ENCODE measurements at regions not wholly inside any gene's neighbourhood (a gene's known extent, or its start where the extent isn't known, plus 50 kb on each side); places are given as distances from the start of the nearest gene placed in this dataset.

DNA sequence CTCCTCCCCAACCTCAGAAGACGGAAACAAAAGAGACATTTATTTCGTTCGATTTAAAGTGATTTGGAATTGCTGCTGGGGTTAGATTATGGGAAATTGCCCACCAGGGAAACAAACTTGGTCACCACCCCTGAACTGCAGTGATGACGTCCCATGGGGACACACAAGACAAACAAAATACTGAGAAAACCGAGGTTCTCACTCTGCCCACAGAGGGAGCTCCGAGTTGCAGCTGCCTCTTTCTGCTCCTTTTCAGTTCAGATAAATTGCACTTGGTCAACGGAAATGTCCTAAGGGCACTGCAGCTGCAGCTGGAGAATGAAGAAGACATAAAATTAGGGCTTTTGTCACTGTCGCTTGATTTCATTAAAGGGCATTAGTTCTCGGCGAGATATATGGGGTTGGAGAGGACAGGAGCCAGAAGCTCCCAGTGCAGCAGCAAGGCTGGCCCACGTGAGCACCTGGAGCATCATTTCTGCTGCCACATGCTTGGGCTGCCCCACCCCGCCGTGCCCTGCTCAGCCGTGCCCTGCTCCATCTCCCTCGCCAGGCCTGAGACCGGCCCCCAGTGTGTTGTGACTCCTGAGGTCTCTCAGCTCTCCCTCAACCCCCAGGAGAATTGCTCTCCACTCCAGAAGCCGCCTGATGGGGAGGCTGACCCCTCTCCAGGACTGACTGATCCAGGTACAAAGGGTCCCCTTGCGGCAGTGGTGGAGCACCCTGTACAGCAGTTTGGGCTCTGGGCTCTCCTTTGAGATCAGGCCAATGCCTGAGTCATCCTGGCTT lies 231.7 kb upstream of the AJAP1 start:
- no peak for DNase-seq (ENCODE audit: low spot score)

DNA sequence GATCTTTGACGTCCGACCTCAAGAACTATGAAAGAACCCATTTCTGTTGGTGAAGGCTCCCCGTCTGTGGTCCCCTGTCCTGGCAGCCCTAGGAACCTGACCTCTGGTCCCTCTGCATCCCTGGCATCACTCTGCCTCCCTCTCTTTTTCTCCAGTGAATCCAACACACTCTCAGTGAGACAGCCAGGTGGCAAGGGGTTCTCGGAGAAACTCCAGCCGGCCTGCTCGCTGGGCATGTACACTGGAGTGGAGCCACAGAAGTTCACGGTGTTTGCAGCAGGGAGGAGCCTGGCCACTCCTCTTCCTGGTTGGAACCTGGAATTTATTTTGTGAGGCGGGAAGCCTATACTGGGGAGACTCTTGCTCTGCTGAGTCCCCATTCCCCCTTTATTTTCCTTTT lies 230.2 kb upstream of the AJAP1 start:
- DNase-seq (ENCODE audit: low spot score), result no peak

DNA sequence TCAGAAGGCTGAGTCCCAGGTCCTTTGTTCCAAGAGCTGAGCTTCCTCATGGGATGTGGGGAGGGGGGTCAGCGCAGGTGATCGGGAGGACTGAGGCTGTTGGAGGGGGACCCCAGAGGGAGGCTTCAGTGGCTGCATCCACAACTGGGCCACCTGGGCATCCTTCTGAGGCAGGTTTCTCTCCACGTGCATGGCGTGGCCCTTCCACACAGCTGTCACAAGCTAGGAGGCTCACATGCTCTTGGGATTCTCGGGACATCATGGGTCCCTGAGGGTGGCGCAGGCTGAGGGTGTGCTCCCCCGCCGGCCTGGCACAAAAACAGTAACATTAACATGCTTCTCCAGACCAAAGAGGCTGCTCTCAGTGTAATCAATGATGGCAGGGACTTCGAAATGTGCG lies 229.6 kb upstream of the AJAP1 start:
- DNase-seq (ENCODE audit: low spot score), result no peak

DNA sequence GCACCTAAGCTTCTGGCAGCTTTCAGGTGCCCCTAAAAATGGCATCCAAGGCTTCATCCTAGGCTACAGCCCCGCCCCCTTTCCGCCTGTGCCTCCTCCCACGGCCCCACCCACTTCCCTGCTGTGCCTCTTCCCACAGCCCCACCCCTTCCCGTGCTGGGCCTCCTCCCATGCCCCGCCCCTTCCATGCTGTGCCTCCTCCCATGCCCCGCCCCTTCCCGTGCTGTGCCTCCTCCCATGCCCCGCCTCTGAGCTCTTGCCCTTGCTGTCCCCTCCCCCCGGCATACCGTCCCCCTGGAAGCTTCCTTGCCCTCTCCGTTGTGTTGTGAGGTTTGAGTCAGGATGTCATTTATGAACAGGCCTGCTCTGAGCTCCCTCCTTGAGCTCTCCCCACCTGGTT lies 228.5 kb upstream of the AJAP1 start:
- DNase-seq (ENCODE audit: low spot score), result no peak

DNA sequence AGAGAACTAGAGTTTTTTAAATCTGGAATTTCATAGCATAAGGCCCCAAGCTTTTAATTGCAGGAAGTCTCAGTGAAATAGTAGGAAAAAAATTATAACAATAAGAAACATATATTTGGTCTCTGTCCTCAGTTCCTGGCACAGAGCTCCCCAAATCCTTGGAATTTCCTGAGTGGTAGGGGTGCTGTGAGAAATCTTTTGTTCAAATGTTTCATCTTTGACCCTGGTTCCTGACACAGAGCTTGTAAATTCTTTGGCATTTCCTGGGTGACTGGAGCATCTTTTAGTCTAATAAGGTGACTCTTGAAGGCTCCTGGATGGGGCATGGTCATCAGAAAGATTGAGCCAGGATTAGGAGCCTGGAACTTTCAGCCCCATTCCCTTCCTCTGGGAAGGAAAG lies 225.7 kb upstream of the AJAP1 start:
- DNase-seq (ENCODE audit: low spot score), result peak; percentile 13

DNA sequence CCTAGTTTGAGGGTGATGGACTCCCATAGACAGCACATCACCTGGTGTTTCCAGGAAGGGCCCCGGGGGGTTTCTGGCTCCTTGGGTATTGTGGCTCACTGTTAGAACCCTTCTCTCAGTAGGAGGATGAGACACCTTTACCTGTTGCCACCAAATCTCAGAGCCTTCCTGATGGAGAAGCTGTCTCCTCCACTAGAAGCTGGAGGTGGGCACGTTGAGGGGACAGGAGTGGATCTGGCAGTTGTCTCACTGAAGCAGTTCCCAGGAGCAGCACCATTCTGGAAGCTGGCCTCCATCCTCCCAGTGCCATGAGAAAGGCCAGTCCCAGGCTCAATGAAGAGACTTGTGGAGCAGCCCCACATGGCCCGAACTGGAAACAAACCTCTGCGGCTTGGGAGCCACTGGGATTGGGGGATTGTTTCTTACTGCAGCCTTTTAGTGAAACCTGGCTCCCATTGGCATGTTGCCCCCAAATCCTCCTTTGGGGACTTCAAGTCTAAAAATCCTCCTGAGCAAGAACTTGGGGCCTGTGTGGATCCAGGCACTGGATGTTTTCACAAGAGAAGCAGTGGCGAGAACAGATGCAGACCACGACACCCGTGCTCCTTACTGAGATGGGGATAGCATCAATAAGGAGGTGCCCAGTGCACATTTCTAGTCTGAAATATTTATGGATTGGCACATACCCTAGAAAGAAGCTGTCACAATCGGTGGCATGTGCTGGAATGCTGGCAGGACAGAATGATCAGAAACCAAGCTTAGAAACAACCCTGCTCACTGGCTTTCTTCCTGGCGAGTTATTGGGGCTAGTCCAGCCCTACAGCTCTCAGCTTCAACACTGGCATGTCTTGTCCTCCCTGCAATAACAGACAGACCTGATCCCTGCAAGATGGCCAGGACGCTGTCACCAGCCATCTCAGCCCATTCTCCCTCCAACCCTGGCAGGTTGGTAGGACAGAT lies 223.7 kb upstream of the AJAP1 start:
- DNase-seq (ENCODE audit: low spot score), result no peak

DNA sequence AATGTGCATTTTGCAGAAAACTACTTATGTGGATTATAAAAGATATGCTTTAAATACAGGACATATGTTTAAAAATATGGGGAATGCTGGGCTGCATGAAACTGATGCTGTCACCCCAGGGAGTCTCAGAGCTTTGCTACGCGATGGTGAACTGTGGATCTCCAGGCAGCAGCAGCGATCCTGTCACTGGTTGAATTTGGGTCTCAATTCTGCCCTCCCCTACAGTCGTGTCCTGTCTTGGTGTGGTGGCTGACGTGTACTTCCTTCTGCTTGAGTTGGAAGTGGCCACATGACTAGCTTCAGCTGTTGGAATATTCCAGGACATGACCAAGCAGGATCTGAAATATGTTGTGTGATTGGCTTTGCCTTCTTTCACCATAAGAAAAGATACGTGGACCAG lies 222.9 kb upstream of the AJAP1 start:
- no peak for DNase-seq (ENCODE audit: low spot score)

DNA sequence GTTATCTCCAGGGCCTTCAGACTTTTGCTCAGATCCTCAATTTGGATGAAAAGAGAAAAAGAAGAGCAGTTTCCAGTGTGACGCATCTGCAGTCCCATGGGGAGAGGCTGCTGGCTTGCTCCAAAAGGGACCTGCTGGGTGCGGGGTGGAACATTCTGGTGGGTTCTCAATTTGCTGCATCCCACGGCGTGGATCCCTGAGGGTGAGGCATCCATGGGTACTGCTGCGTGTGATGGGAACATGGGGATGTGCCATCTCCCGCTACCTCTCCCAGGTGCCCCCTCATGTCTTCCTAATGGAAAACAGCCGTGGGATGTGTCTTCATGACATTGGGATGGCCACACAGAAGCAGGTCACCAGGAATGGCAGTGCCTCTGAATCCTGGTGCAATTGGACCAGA lies 221.3 kb upstream of the AJAP1 start:
- no peak for DNase-seq (ENCODE audit: low spot score)

DNA sequence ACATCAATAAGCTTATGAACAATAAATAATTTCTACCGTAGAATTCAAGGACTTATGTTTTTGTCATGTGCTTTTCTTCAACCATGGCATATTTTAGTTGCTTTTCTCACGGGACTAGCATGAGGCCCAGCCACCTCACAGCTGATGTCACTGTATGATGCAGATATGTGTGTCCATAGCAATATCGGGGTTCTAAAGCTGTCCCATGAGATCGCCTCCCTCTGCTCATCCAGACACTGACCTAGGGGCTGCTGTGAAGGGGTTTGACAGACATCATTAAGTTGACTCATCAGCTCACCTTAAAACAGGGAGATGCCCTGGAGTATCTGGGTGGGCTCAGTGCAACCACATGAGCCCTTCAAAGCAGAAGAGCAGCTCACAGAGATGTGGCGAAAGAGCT lies 210.3 kb upstream of the AJAP1 start:
- DNase-seq (ENCODE audit: low spot score), result no peak

DNA sequence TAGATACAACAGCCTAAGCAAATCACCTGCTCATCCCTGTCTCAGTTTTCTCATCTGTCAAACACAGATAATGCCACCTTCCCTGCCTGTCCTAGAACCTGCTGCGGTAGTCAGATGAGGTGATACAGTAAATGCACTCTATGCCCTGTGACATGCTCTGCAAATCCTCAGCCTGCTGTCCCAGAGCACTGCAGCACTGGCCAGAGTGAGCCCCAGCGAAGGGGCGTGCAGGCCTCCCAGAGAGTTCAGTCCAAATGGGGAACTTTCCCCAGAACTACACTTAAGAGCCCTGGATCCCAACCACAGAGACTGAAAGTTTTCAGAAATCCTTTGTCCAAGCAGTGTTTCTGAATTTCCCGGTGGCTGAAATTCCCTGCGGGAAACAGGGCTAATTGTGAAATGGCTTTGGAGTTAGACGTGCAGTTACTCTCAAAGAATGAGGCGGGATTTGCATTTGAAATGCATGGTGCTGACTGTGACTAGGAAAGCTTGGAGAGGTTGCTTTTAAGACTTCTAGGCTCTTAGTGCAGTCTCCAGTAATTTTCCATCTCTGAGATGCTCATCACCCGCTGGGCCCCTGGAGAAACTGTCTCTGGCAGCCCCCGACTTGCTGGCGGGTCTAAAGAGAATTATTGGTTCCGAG lies 206.5 kb upstream of the AJAP1 start:
- no peak for DNase-seq (ENCODE audit: low spot score)

DNA sequence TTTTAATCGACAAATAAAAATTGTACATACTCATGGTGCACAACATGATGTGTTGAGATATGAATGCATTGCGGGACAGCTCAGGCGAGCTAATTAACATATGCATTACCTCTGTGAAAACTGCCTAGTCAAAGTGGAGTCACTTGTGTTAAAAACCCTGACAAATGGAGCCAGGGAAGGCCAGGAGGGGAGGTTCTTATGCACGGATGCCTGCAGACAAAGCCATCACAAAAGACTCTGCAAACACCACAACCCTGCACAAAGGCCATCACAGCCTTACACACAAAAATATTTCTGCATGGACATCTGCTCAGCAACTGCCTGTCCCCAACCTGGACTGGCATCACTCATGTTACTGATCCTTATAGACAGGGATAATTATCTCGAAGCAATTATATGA lies 204.4 kb upstream of the AJAP1 start:
- no peak for DNase-seq (ENCODE audit: low spot score)

DNA sequence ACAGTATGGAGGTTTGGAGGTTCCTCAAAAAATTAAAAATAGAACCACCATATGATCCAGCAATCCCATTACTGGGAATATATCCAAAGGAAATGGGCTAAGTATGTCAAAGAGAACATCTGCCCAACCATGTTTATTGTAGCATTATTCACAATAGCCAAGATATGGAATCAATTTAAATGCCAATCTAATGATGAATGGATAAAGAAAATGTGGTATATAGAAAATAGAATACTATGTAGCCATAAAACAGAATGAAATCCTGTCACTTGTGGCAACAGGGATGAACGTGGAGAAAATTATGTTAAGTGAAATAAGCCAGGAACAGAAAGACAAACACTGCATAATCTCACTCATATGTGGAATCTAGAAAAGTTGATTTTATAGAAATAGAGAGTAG lies 201.7 kb upstream of the AJAP1 start:
- no peak for DNase-seq (ENCODE audit: low spot score)

DNA sequence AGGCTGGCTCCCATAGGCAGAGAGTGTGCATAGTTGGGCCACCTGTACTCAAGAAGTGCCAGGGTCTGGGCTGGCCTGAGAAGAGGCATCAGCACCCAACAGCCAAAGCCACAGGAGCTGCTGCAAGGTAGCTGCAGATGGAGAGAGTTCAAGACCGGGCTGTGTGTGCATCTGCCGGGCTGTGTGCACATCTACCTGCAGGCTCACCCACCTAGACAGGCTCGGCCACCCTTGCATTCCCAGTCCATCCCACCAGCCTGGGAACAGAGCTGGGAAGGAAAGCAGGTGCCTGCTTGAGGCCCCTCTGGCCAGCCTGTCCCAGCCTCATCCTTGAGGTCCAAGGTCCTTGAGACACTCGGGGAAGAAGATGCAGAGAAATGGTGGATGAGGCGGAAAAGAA lies 194.4 kb upstream of the AJAP1 start:
- no peak for DNase-seq (ENCODE audit: low spot score)

DNA sequence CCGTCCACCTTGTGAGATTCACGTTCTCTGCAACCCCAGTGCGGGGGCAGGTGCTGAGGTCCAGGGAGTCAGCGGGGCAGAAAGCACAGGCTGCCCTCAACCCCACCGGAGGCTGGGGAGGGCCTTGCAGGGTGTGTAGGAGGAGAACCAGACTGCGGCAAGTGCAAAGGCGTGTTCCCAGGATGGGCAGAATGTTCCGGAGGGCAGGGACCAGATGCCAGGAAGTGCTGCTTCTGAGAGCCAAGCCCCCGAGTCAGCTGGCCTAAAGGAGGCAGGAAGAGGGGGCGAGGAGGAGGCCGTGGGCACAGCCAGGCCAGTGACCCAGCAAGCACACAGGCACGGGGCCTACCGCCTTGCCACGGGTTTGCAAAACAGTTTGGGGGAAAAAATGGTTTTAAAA lies 193.8 kb upstream of the AJAP1 start:
- no peak for DNase-seq (ENCODE audit: low spot score)

DNA sequence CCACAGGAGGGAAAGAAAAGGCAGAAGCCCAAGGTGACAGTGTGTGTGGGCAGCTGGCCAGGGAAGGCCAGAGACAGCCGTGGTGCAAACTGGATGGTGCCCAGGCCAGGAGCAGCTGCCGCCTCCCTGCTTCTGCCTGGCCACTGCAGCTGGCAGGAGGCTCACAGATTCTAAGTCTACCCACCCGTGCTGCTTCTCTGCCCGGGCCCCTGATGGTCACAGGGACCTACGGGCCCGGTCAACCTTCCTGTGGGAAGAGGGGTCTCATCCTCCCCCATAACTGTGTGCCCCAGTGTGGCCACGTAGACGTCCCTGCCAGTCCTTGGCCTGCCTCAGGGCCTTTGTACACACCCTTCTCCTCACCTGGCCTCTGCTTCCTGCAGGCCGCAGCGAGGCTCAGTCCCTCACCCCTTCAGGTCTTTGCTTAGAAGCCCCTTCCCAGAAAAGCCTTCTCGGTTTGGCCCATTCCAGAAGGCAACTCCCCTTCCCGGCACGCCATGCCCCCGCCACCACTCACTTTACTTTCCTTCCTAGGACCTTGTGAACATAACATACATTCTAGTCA lies 192.6 kb upstream of the AJAP1 start:
- DNase-seq (ENCODE audit: low spot score), result no peak

DNA sequence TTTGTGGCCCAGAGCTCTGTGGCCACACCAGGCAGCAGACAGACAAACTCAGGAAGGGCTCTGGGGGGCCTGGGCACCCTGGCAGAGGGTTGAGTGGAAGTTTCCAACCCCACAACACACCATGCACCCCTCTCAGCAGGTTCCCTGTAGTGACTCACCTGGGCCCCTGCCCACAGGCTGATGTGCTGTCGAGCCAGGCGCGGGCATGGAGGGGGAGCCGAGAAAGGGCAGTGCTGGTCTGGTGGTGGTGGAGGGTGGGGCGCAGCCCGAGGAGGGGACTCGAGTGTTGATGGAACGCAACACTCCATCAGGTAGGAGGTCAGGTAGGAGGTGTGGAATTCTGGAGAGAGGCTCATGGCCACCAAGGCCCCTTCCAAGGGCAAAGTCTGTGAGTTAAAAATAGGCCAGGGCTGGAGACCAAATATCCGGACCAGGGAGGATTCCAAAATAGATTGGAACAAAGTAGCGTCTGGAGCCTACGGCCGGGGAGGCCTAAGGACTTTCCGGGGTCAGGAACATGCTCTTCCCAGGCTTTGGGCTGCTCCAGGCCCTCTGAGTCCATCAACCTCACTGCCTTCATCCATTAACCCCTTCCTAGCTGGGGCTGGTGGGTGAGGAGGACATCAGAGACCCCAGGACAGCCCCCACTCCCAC lies 191.5 kb upstream of the AJAP1 start:
- DNase-seq (ENCODE audit: low spot score), result no peak

DNA sequence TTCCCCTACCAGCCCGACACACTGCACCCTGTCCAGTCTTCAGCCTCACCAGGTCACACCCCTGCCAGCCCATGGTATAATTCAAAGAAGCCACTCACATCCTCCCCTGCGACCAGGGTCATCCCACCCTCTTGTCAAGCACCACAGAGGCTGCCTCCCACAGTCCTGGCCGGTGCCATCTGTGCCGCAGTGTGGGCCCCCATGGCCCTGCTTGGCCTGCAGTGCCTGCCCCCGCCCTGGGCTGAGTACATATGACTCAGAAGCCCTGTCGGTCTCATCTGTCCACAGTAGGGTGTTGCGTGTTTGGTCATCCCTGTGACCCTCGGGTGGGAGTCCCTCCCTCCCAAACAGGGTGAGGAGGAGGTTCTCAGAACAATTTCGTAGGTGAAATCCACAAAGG lies 190.8 kb upstream of the AJAP1 start:
- DNase-seq (ENCODE audit: low spot score), result no peak

DNA sequence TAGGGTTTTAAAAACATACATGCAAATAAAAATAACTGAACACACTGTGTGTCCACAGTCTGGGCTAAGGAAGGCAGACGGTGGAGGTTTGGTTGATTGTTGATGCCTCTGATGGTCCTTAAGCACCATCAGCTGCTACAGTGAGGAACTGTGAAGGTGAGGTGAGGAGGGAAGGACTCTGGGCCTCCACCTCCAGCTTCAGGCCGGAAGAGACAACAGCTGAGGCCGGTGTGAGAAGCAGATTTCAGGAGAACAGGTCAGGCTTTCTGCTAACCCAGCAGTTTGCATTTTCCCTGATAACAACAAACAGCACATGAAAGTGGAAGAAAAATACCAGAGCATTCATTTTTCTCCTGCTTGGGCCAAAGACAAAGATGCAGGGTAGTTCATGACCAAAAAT lies 189.9 kb upstream of the AJAP1 start:
- no peak for DNase-seq (ENCODE audit: low spot score)

DNA sequence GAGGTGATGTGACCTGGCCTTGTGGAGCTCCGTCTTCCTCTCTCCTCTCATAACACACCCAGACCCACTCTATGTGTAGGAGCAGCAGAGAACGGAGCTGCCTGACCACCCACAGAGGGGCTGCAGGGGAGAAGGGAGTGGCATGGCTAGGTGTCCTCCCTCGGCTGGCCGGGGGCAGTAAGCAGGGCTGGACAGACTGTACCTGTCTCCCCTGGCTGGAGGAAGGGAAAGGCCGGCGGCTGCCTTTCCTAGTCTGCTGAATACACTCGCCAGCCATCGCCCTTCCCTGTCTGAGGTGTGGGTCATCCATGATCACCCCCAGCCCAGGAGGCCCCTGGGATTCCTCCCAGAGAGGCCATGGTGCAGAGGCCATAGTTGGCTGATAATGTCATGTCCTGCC lies 187.2 kb upstream of the AJAP1 start:
- no peak for DNase-seq (ENCODE audit: low spot score)

DNA sequence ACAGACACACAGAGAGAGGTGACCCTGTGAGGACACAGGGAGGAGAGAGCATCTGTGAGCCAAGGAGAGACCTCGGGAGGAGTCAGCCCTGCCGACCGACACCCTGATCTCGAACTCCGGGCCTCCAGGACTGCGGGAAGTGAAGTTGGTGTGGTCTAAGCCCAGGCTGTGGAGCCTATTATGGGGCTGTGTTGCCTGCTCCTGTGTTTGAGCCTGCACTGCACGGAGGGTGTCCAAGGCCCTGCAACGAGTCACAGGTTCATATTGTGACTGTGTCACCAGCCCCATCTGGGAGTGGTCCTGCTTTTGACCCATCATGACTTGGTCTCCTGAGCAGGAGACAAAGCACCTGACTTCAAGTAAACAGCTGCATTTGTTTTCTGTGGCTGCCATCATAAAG lies 186.0 kb upstream of the AJAP1 start:
- no peak for DNase-seq (ENCODE audit: low spot score)

DNA sequence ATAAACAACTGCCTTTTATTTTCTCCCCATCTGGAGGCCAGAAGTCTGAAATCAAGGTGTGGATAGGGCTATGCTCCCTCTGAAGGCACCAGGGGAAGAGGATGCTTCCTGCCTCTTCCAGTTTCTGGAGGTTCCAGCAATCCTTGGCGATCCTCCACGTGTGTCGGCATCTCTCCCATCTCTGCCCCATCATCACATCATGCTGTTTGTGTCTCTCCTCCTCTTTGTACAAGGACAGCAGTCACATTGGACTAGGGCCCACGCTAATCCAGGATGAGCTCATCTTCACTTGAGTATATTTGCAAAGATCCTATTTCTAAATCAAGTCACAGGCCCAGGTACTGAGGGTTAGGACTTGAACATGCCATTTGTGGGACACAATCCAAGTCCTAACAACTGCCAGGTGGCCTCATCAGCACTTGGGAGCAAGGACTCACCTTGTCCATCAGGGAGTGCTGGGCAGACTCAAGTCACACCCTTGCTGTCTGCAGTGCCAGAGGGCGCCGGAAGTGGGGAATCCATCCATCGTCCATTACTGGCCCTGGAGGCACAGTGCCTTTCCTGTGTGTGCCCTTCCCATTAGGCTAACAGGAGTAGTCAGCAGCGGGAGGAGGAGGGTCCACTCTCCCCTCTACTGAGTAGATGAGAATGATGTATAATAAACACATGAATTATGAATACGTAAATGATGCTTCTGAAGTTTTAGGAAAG lies 185.4 kb upstream of the AJAP1 start:
- no peak for DNase-seq (ENCODE audit: low spot score)

Measured in A172 (cell line).